IPS-NIHi11 (cell line): ENCODE measurements at regions not wholly inside any gene's neighbourhood (a gene's known extent, or its start where the extent isn't known, plus 50 kb on each side); places are given as distances from the start of the nearest gene placed in this dataset.
A peak's percentile ranks its signal among the peaks of the same experiment; 100 is the strongest.
"Not testable (repeated sequence)": the region's sequence is repeated elsewhere in the genome, so short reads cannot be mapped to it uniquely, and the experiment has no call there.

Experiments used
- DNase-seq: peaks from one replicate; pipeline ENCODE4 v3.0.0; 2012; ENCODE audit warnings: mixed read lengths, low spot score

DNA sequence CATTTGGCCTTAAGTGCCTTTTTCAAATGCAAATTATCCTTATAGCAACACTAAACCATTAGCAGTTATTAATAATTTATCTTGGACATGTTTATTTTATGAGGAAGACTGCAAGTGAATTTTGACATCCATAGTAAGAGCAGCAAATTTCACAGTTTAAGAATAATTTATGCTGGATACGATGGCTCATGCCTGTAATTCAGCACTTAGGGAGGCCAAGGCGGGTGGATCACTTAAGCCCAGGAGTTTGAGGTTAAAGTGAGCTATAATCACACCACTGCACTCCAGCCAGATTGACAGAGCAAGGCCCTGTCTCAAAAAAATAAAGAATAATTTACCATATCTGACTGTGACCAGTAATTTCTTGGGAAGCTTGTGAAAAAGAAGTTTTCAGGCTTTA lies 286.2 kb downstream of the TMX3 start:
- no peak for DNase-seq

GRCh38 chr18:68427951-68428401 lies 286.9 kb downstream of the TMX3 start:
- DNase-seq: no peak

- DNase-seq: no peak
Measured at GRCh38 chr18:68426731-68427315, 288.1 kb downstream of the TMX3 start.

- DNase-seq: no peak
Measured at GRCh38 chr18:68418881-68419280, 296.0 kb downstream of the TMX3 start.

GRCh38 chr18:68418226-68418868 lies 296.6 kb downstream of the TMX3 start:
- no peak for DNase-seq

- DNase-seq: no peak
Measured at GRCh38 chr18:68417826-68418225, 297.1 kb downstream of the TMX3 start.

DNA sequence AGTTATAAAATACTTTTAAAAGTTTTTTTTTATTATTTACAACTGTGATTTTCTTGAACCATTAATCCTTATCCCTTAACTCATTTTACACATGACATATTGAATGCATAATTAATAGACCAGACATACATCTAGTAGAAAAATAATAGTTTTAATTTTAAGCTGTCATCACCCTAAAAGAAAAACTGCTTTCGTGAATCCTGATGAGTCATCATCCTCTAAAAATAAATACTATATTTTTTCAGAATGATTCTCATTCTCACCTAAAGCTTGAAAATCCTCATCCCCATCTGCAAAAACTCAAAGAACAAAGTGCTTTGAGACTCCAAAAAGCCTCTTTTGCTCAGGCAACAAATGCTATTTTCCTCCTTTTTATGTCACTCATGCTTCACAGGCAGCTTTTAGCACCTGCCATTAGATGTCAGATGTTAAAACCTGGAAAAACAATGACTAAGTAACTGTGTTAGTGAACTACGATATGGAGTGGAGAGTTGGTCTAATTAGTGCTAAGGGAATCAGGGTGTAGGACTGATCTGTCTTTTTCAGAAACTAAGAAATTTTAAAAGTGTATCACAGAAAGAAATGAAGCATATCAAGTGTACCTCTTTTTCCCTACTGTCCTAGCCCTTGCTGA lies 297.6 kb downstream of the TMX3 start:
- no peak for DNase-seq

GRCh38 chr18:68414407-68414806 lies 300.5 kb downstream of the TMX3 start:
- DNase-seq: peak; percentile 6

DNA sequence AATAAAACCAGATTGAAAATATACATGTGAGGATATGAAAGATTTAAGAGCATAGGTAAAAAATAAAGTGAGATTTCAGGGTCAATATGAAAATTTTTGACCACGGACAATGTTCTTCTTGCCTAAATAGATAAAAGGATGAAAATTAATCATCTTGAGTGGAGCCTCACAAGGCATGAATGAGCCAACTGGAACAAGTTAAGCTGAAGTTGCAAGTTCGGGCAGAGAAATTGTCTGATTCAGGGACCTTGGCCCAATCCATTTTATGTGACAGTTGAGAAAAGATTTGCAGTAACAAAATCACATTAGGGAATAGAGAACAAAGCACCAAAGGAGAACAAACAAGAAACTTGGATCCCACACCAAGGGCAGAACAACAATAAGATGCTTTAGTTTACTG lies 305.3 kb downstream of the TMX3 start:
- no peak for DNase-seq

DNA sequence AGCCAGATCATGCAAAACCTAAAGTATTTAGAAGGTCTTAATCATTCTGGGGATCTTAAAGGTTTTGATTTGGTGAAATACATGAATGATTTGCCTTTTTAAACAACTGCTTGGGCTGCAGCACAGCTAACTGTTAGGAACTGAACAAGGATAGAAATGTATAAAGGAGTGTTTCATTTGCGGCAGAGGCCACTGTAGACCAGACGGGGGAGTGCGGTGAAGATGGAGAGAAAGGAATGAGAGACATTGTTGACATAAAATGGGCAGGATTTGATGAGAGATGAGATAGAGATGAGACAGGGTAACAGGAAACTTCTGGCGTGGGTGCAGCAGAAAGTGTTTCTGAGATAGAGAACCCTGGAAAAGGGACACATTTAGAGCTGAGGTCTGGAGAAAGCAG lies 308.1 kb downstream of the TMX3 start:
- DNase-seq: no peak

DNA sequence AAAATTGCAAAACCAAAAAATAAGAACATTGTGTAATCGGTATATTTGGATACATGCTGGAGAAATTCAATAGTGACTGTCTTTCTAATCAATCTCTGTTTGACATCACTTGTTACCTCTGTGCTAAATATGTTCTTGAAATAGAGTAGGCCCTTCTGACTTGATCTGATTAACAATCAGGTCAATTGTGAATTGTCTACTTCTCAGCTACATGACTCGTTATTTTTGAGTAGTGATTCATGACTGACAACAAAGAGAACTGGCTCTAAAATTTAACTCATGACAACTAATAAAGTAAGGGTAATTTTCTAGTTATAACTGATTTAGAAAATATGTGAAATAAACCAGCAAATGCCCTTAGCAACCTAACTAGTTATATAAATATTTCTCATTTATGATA lies 312.1 kb downstream of the TMX3 start:
- DNase-seq: no peak

DNA sequence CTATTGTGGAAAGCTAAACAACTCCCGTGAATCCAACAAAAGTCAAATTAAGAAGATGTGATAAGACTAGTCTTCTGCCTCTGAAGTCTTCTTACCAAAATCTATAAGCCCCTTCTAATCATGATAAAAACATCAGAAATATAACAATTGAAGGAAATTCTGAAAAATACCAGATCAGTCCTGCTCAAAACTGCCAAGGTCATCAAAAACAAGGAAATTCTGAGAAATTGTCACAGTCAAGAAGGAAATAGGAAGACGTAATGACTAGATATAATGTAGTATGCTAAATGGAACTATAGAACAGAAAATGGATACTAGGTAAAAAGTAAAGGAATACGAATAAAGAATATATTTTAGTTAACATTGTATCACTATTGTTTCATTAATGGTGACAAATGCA lies 314.0 kb downstream of the TMX3 start:
- DNase-seq: no peak

DNA sequence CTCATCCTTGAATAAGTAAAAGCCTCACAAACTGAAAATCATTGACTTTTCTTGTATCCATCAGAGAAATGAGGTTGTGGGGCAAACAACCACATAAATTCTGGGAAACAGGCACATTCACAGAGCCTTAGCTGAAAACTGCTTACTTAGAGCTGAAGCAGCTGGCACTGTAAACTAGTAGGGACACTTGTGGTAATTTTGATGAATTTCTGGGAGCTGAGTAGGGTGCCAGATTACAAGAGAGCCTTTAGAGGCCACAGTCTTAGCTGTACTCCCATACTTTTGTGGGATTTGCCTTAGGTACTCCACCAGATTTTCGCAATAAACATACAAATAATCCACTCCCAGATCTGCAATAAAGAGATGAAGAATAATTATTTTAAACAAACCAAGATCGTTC lies 315.2 kb downstream of the TMX3 start:
- DNase-seq: no peak

DNA sequence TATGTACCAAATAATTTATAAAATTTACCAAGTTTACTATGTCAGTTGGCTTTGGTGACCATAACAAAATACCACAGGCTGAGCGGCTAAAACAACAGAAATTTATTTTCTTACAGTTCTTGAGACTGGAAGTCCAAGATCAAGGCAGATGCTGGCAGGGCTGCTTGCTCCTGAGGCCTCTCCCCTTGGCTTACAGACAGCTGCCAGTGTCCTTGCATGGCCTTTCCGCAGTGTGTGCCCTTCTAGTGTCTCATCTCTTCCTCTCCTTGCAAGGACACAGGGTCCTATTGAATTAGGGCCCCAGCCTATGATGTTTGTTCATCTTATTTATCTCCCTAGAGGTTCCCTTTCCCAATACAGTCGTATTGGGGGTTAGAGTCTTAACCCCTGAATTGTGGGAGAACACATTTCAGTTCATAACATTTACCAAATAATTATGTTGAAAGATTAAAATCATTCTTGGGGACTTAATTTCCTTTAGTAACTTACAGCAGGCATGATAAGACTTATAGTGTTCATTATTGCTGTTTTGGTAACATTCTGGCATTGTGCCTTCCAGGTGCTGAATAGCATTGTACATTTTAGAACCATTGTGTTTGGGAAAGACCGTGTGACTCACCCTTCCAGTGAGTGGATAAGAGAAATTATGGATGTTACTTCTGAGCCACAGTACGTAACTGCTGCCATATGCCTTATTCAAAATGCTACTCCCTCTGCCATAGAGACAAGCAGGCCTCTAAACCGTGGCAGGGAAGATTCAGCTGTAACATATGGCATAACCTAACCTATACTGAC lies 317.5 kb downstream of the TMX3 start:
- DNase-seq: no peak

DNA sequence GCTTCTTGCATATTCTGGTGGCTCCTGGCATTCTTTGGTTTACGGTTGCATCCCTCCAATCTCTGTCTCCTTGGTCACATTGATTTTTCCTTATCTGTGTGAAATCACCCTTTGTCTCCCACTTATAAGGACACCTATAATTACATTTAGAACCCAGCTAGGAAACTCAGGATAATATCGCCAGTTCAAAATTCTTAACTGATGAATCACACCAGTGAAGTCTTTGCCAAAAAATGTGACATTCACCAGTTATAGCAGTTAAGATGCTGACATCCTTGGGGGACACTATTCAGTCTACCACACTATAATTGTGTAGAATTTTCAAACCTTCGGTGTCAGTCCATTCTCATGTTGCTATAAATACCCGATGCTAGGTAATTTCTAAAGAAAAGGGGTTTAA lies 320.2 kb downstream of the TMX3 start:
- no peak for DNase-seq

DNA sequence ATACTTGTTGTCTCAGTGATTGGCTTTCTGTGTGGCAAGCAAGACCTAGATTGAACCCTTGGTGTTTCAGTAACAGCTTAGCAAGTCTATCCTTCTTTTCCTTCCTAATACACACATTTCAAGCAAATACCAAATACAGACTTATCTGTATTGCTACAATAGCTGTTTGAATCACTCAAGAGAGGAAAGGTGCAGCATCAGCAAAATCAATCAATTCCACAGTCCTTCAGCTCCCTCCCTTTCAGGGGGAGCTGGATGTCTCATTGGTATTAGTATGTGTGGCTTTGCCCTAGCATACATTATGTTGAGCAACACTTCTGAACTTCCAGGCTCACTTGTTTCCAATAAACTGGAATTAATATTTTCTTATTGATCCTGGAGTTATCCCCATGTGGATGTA lies 323.1 kb downstream of the TMX3 start:
- DNase-seq: no peak

- no peak for DNase-seq
Measured at GRCh38 chr18:68387246-68387645, 327.7 kb downstream of the TMX3 start.

- DNase-seq: not testable (repeated sequence)
Measured at GRCh38 chr18:68383979-68384378, 330.9 kb downstream of the TMX3 start.

DNA sequence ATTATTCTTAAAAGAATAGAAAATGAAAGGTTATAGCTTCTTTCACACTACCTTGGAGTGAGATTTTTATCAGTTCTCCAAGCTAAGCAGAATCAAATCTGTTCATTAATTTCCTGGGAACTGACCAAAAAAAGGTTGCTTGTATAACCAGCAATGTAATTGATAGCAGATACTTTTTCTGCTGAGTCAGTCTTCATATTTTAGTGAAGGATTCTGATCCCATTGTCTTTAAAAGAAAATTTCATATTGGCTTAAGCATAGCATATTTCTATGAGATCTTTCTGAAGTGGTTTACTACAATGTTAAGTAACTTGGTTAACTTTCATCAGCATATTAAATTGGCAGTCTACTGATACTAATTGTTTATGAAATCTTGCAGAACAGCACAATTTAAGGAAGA lies 338.0 kb downstream of the TMX3 start:
- no peak for DNase-seq

- DNase-seq: no peak
Measured at GRCh38 chr18:68362907-68363306, 352.0 kb downstream of the TMX3 start.

DNA sequence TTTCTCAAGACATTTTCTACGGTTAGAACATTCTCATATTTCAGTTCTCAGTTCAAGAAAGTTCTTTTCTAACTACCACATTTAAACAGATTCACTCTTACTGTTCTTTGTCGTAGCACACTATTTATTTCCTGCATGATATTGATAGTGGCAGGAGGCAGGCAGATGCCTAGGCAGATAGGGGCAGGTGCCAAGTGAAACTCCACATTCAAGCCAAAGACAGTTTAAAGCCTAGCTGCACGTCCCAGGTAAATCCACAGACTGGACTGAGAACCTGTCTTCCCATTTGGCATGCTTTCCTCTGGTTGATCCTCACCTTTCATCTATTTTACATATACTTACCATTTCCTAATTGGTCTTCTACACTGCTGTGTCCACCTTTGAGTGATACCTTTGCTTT lies 359.3 kb downstream of the TMX3 start:
- DNase-seq: no peak

GRCh38 chr18:68354176-68354575 lies 360.7 kb downstream of the TMX3 start:
- no peak for DNase-seq
